ENCODE measurements at regions not wholly inside any gene's neighbourhood (a gene's known extent, or its start where the extent isn't known, plus 50 kb on each side); places are given as distances from the start of the nearest gene placed in this dataset.

- Mint-ChIP-seq H3K4me1 (no peaks in the 10 kb centered on the region), H3K27me3 (no peaks in the 10 kb centered on the region), H3K4me3 (no peak overlapping the region), H3K27ac (no peak overlapping the region), H3K9me3 (peaks cover 15% of the 10 kb centered on the region), H3K36me3 (ENCODE audit: low read depth) (no peaks in the 10 kb centered on the region)
- ATAC-seq (replicated peaks), result no peak
These were observed 1497.2 kb upstream of the RAG2 start for GRCh38 chr11:38095268-38095667.

GRCh38 chr11:38089726-38090125 is 1491.7 kb upstream of the RAG2 start:
- no peak overlapping the region for H3K27ac Mint-ChIP-seq
- no peaks in the 10 kb centered on the region for H3K27me3 Mint-ChIP-seq
- H3K36me3 Mint-ChIP-seq (ENCODE audit: low read depth), result no peaks in the 10 kb centered on the region
- ATAC-seq (replicated peaks), result no peak
- peaks cover 7% of the 10 kb centered on the region for H3K9me3 Mint-ChIP-seq
- no peaks in the 10 kb centered on the region for H3K4me1 Mint-ChIP-seq
- no peak overlapping the region for H3K4me3 Mint-ChIP-seq

GRCh38 chr11:38060920-38061319 is 1462.9 kb upstream of the RAG2 start:
- ATAC-seq (replicated peaks), result no peak
- H3K4me3 Mint-ChIP-seq, result no peak overlapping the region

GRCh38 chr11:38060136-38060535 is 1462.1 kb upstream of the RAG2 start:
- H3K4me3 Mint-ChIP-seq, result no peak overlapping the region
- no peak for ATAC-seq (replicated peaks)
- no peaks in the 10 kb centered on the region for H3K36me3 Mint-ChIP-seq (ENCODE audit: low read depth)
- H3K4me1 Mint-ChIP-seq, result no peaks in the 10 kb centered on the region
- H3K27me3 Mint-ChIP-seq, result no peaks in the 10 kb centered on the region
- H3K9me3 Mint-ChIP-seq, result peaks cover 13% of the 10 kb centered on the region
- H3K27ac Mint-ChIP-seq, result no peak overlapping the region

More at GRCh38 chr11:38060920-38061319, 1462.9 kb upstream of the RAG2 start:
- Mint-ChIP-seq H3K27ac (no peak overlapping the region), H3K36me3 (ENCODE audit: low read depth) (no peaks in the 10 kb centered on the region), H3K27me3 (no peaks in the 10 kb centered on the region), H3K9me3 (peaks cover 19% of the 10 kb centered on the region), H3K4me1 (no peaks in the 10 kb centered on the region)

- H3K27ac Mint-ChIP-seq, result no peak overlapping the region
- no peak overlapping the region for H3K4me3 Mint-ChIP-seq
- H3K4me1 Mint-ChIP-seq, result no peaks in the 10 kb centered on the region
- no peaks in the 10 kb centered on the region for H3K27me3 Mint-ChIP-seq
- no peaks in the 10 kb centered on the region for H3K36me3 Mint-ChIP-seq (ENCODE audit: low read depth)
- no peak for ATAC-seq (replicated peaks)
- H3K9me3 Mint-ChIP-seq, result peaks cover 19% of the 10 kb centered on the region
These were observed 1448.6 kb upstream of the RAG2 start for GRCh38 chr11:38046571-38047135.

- peaks cover 11% of the 10 kb centered on the region for H3K9me3 Mint-ChIP-seq
- no peak overlapping the region for H3K27ac Mint-ChIP-seq
- no peak for ATAC-seq (replicated peaks)
- no peak overlapping the region for H3K4me3 Mint-ChIP-seq
- no peaks in the 10 kb centered on the region for H3K36me3 Mint-ChIP-seq (ENCODE audit: low read depth)
- H3K4me1 Mint-ChIP-seq, result no peaks in the 10 kb centered on the region
- no peaks in the 10 kb centered on the region for H3K27me3 Mint-ChIP-seq
These were observed 1445.0 kb upstream of the RAG2 start for GRCh38 chr11:38043060-38043459.

- H3K36me3 Mint-ChIP-seq (ENCODE audit: low read depth), result no peaks in the 10 kb centered on the region
- no peaks in the 10 kb centered on the region for H3K4me1 Mint-ChIP-seq
- peaks cover 19% of the 10 kb centered on the region for H3K9me3 Mint-ChIP-seq
- no peak overlapping the region for H3K4me3 Mint-ChIP-seq
- H3K27me3 Mint-ChIP-seq, result no peaks in the 10 kb centered on the region
- ATAC-seq (replicated peaks), result no peak
- no peak overlapping the region for H3K27ac Mint-ChIP-seq
These were observed 1440.7 kb upstream of the RAG2 start for GRCh38 chr11:38038777-38039176.

- no peak overlapping the region for H3K4me3 Mint-ChIP-seq
- no peak overlapping the region for H3K27ac Mint-ChIP-seq
- H3K27me3 Mint-ChIP-seq, result no peaks in the 10 kb centered on the region
- no peaks in the 10 kb centered on the region for H3K36me3 Mint-ChIP-seq (ENCODE audit: low read depth)
- no peaks in the 10 kb centered on the region for H3K4me1 Mint-ChIP-seq
- ATAC-seq (replicated peaks), result no peak
- H3K9me3 Mint-ChIP-seq, result peaks cover 16% of the 10 kb centered on the region
These were observed 1421.2 kb upstream of the RAG2 start for GRCh38 chr11:38019072-38019775.

GRCh38 chr11:38014405-38014804 is 1416.4 kb upstream of the RAG2 start:
- Mint-ChIP-seq H3K4me3 (no peak overlapping the region), H3K27ac (no peak overlapping the region), H3K4me1 (no peaks in the 10 kb centered on the region), H3K36me3 (ENCODE audit: low read depth) (no peaks in the 10 kb centered on the region), H3K27me3 (no peaks in the 10 kb centered on the region), H3K9me3 (peaks cover 7% of the 10 kb centered on the region)
- ATAC-seq (replicated peaks), result no peak

- Mint-ChIP-seq H3K4me3 (no peak overlapping the region), H3K36me3 (ENCODE audit: low read depth) (no peaks in the 10 kb centered on the region), H3K9me3 (peaks cover 7% of the 10 kb centered on the region), H3K27me3 (no peaks in the 10 kb centered on the region), H3K4me1 (no peaks in the 10 kb centered on the region), H3K27ac (no peak overlapping the region)
- no peak for ATAC-seq (replicated peaks)
These were observed 1415.1 kb upstream of the RAG2 start for GRCh38 chr11:38013157-38013556.

GRCh38 chr11:38011496-38011895 is 1413.5 kb upstream of the RAG2 start:
- H3K36me3 Mint-ChIP-seq (ENCODE audit: low read depth), result no peaks in the 10 kb centered on the region
- no peak for ATAC-seq (replicated peaks)
- peaks cover 4% of the 10 kb centered on the region for H3K9me3 Mint-ChIP-seq
- no peaks in the 10 kb centered on the region for H3K27me3 Mint-ChIP-seq
- no peak overlapping the region for H3K4me3 Mint-ChIP-seq
- no peak overlapping the region for H3K27ac Mint-ChIP-seq
- H3K4me1 Mint-ChIP-seq, result no peaks in the 10 kb centered on the region

GRCh38 chr11:38009932-38010331 is 1411.9 kb upstream of the RAG2 start:
- Mint-ChIP-seq H3K27ac (no peak overlapping the region), H3K4me3 (no peak overlapping the region), H3K4me1 (no peaks in the 10 kb centered on the region), H3K36me3 (ENCODE audit: low read depth) (no peaks in the 10 kb centered on the region), H3K9me3 (peaks cover 9% of the 10 kb centered on the region), H3K27me3 (no peaks in the 10 kb centered on the region)
- no peak for ATAC-seq (replicated peaks)

GRCh38 chr11:38006466-38006865 is 1408.4 kb upstream of the RAG2 start:
- Mint-ChIP-seq H3K36me3 (ENCODE audit: low read depth) (no peaks in the 10 kb centered on the region), H3K9me3 (peaks cover 9% of the 10 kb centered on the region), H3K27me3 (no peaks in the 10 kb centered on the region), H3K4me3 (no peak overlapping the region), H3K27ac (no peak overlapping the region), H3K4me1 (no peaks in the 10 kb centered on the region)
- ATAC-seq (replicated peaks), result no peak

- no peaks in the 10 kb centered on the region for H3K36me3 Mint-ChIP-seq (ENCODE audit: low read depth)
- no peaks in the 10 kb centered on the region for H3K4me1 Mint-ChIP-seq
- H3K9me3 Mint-ChIP-seq, result peaks cover 9% of the 10 kb centered on the region
- ATAC-seq (replicated peaks), result no peak
- no peaks in the 10 kb centered on the region for H3K27me3 Mint-ChIP-seq
- no peak overlapping the region for H3K27ac Mint-ChIP-seq
- no peak overlapping the region for H3K4me3 Mint-ChIP-seq
These were observed 1407.6 kb upstream of the RAG2 start for GRCh38 chr11:38005597-38005996.

- H3K36me3 Mint-ChIP-seq (ENCODE audit: low read depth), result no peaks in the 10 kb centered on the region
These were observed 1401.1 kb upstream of the RAG2 start for GRCh38 chr11:37999171-37999570.

More at GRCh38 chr11:37999171-37999570, 1401.1 kb upstream of the RAG2 start:
- no peaks in the 10 kb centered on the region for H3K27me3 Mint-ChIP-seq
- ATAC-seq (replicated peaks), result no peak
- H3K27ac Mint-ChIP-seq, result no peak overlapping the region
- peaks cover 6% of the 10 kb centered on the region for H3K9me3 Mint-ChIP-seq
- H3K4me1 Mint-ChIP-seq, result no peaks in the 10 kb centered on the region
- no peak overlapping the region for H3K4me3 Mint-ChIP-seq

All from activated T-helper 17 cell treated with anti-CD3 and anti-CD28 coated beads, Interleukin-2, amount 50 U/mL, for 72 hours (primary cell).